GM23338 (cell line): ENCODE measurements at regions not wholly inside any gene's neighbourhood (a gene's known extent, or its start where the extent isn't known, plus 50 kb on each side); places are given as distances from the start of the nearest gene placed in this dataset.

ENCODE experiments used
- CREB1 ChIP-seq: fragments of 250-450 bp; sonication (Bioruptor Pico); IDR thresholded peaks from 2 replicates; pipeline ENCODE4 v1.5.0; 2020; ENCODE audit warnings: low read depth, mild to moderate bottlenecking, moderate library complexity
- JUNB ChIP-seq: IDR thresholded peaks from one replicate; pipeline ENCODE4 v1.6.1; 2016; ENCODE audit warnings: antibody characterized with exemption; ENCODE audit not compliant: unreplicated experiment
- REST ChIP-seq: IDR thresholded peaks from one replicate; pipeline ENCODE4 v1.6.1; 2018; ENCODE audit warnings: antibody characterized with exemption; ENCODE audit not compliant: unreplicated experiment
- TF ChIP-seq, protein P1 (sequence below), 2 experiments: fragments of 200-600 bp in 1 of 2; sonication (generic) in 1 of 2; conservative IDR thresholded peaks; 2 replicates each; pipeline versions ENCODE4 v1.5.1 to v1.6.1; 2016 to 2017; ENCODE audit warnings: antibody characterized with exemption in 2 of 2, low read depth in 2 of 2, mild to moderate bottlenecking in 2 of 2, moderate library complexity in 1 of 2

DNA sequence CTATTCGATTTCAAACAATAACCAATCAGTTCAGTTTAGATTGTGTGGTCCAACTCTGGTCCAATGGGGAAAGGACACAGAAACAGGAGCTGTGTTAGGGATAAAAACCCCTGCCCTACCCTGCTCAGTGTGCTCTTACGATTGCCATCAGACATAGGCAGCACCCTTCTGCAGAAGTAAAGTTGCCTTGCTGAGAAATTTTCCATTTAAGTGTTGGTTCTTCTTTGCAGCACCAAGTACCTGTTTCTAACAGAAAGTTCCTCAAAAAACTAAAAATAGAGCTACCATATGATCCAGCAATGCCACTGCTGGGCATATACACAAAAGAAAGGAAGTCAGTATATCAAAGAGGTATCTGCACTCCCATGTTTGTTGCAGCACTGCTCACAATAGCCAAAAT, 206.2 kb upstream of the CNTN4 start:
- no peak for TF ChIP-seq CREB1 (CRISPR knock-in tag)
- TF ChIP-seq, protein P1, sequence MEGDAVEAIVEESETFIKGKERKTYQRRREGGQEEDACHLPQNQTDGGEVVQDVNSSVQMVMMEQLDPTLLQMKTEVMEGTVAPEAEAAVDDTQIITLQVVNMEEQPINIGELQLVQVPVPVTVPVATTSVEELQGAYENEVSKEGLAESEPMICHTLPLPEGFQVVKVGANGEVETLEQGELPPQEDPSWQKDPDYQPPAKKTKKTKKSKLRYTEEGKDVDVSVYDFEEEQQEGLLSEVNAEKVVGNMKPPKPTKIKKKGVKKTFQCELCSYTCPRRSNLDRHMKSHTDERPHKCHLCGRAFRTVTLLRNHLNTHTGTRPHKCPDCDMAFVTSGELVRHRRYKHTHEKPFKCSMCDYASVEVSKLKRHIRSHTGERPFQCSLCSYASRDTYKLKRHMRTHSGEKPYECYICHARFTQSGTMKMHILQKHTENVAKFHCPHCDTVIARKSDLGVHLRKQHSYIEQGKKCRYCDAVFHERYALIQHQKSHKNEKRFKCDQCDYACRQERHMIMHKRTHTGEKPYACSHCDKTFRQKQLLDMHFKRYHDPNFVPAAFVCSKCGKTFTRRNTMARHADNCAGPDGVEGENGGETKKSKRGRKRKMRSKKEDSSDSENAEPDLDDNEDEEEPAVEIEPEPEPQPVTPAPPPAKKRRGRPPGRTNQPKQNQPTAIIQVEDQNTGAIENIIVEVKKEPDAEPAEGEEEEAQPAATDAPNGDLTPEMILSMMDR (conservative IDR thresholded peaks at IDR 0.05; ENCODE audit: low read depth in 2 of 2): no peak
- no peak for TF ChIP-seq JUNB
- no peak for TF ChIP-seq REST
